ENCODE measurements at regions not wholly inside any gene's neighbourhood (a gene's known extent, or its start where the extent isn't known, plus 50 kb on each side); places are given as distances from the start of the nearest gene placed in this dataset.

DNA sequence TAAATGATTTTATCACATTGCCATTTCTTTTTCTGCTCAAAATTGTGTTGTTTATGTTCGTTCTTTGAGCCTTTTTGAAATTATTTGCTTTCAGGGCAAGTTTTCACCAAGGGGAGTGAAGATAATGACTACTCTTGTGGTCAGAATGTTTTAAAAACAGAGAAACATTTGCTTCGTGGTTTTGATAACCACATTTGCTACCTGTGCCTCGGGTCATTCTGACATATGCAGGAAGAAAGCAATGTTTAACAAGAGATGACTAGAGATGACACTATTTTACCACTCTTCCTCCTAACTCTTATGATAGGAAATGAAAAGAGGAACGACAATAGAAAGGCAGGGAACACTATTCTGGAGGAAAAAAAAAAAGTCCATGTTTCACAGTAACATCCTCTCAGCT, 1496.5 kb upstream of the GOT2 start:
- TF ChIP-seq EZH2phosphoT487 (IDR thresholded peaks at IDR 0.05; ENCODE audit: low read length) (no peak), EZH2 (optimal IDR thresholded peaks at IDR 0.05; ENCODE audit: low read depth, low read length) (no peak)
- TF ChIP-seq, protein P1, sequence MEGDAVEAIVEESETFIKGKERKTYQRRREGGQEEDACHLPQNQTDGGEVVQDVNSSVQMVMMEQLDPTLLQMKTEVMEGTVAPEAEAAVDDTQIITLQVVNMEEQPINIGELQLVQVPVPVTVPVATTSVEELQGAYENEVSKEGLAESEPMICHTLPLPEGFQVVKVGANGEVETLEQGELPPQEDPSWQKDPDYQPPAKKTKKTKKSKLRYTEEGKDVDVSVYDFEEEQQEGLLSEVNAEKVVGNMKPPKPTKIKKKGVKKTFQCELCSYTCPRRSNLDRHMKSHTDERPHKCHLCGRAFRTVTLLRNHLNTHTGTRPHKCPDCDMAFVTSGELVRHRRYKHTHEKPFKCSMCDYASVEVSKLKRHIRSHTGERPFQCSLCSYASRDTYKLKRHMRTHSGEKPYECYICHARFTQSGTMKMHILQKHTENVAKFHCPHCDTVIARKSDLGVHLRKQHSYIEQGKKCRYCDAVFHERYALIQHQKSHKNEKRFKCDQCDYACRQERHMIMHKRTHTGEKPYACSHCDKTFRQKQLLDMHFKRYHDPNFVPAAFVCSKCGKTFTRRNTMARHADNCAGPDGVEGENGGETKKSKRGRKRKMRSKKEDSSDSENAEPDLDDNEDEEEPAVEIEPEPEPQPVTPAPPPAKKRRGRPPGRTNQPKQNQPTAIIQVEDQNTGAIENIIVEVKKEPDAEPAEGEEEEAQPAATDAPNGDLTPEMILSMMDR (IDR thresholded peaks at IDR 0.05; ENCODE audit: low read length) = no peak
- Histone ChIP-seq H3K9me3 (replicated peaks; ENCODE audit: insufficient read depth, low read length) (no peaks in the 10 kb centered on the region), H4K20me1 (ENCODE audit: insufficient read depth, low read length) (no peaks in the 10 kb centered on the region), H3K4me3 (ENCODE audit: low read length) (no peak overlapping the region), H3K9ac (ENCODE audit: low read length) (no peak overlapping the region), H3K79me2 (ENCODE audit: low read length) (no peaks in the 10 kb centered on the region), H3K27me3 (replicated peaks; ENCODE audit: insufficient read depth, low read length) (peaks cover 5% of the 10 kb centered on the region; the same call in 1 of the 2 replicates), H3K9me2 (replicated peaks; ENCODE audit: insufficient read depth, low read length) (no peaks in the 10 kb centered on the region), H3K36me3 (replicated peaks; ENCODE audit: insufficient read depth, low read length) (no peaks in the 10 kb centered on the region), H3K27ac (ENCODE audit: low read length) (peak overlapping the region; percentile 0; the same call in 1 of the 2 replicates), H3K4me2 (ENCODE audit: low read depth, low read length) (peak overlapping the region; percentile 52; the same call in 1 of the 2 replicates), H3K4me1 (ENCODE audit: low read length) (peaks cover 10% of the 10 kb centered on the region; the same call in 1 of the 2 replicates), H3F3A (ENCODE audit: insufficient read depth, low read length) (peaks cover 15% of the 10 kb centered on the region), H2AFZ (ENCODE audit: low read length) (no peak overlapping the region)
- peak; percentile 72 for DNase-seq

DNA sequence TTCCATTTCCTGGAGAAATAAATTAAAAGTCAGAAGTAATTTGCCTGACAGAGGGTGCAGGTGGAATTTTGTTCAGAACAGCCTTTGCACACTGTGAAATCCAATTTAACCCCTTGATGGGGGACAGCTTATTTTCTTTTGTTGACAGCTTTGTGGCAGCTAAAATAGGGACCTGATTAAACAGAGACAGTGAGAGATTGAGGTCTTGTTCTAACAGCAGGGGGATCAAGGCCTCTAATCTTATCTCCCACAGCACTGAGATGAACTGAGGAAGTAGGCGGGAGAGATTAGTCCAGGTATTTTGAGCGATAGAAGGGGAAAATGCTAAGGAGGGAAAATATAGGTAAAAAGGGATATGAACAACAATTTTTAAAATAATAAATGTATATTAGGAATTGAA, 1491.4 kb upstream of the GOT2 start:
- H3F3A ChIP-seq (ENCODE audit: insufficient read depth, low read length) = peaks cover 4% of the 10 kb centered on the region; the same call in 1 of the 2 replicates

DNA sequence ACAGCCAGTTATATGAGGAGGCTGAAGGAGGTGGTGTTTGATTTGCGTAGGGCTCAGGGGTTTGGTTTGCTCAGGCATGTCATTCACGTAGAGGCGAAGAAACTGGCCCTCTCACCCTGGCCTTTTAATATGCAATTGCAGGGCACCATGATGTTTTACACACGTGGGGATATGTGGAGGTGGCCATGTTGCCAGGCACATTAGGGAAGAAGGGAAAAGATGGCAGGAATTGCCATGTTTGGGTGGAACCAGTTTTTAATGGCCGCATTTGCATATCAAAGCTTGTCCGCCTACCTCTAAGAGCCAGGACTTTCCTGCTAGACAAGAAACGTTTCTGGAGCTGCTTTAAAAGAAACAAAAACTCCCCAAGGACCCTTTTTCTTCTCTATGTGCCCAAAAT, 1483.7 kb upstream of the GOT2 start:
- Histone ChIP-seq H3K36me3 (replicated peaks; ENCODE audit: insufficient read depth, low read length) (no peaks in the 10 kb centered on the region), H3K4me2 (ENCODE audit: low read depth, low read length) (no peak overlapping the region), H3K27ac (ENCODE audit: low read length) (no peak overlapping the region), H3K9ac (ENCODE audit: low read length) (no peak overlapping the region), H3K27me3 (replicated peaks; ENCODE audit: insufficient read depth, low read length) (no peaks in the 10 kb centered on the region), H3K79me2 (ENCODE audit: low read length) (no peaks in the 10 kb centered on the region), H3K4me3 (ENCODE audit: low read length) (no peak overlapping the region), H2AFZ (ENCODE audit: low read length) (no peak overlapping the region), H4K20me1 (ENCODE audit: insufficient read depth, low read length) (no peaks in the 10 kb centered on the region), H3F3A (ENCODE audit: insufficient read depth, low read length) (no peaks in the 10 kb centered on the region), H3K9me2 (replicated peaks; ENCODE audit: insufficient read depth, low read length) (no peaks in the 10 kb centered on the region), H3K9me3 (replicated peaks; ENCODE audit: insufficient read depth, low read length) (no peaks in the 10 kb centered on the region), H3K4me1 (ENCODE audit: low read length) (no peaks in the 10 kb centered on the region)
- no peak for DNase-seq
- TF ChIP-seq, protein P1 (IDR thresholded peaks at IDR 0.05; ENCODE audit: low read length) = no peak
- TF ChIP-seq EZH2 (optimal IDR thresholded peaks at IDR 0.05; ENCODE audit: low read depth, low read length) (no peak), EZH2phosphoT487 (IDR thresholded peaks at IDR 0.05; ENCODE audit: low read length) (no peak)

More for the DNA sequence above, 1491.4 kb upstream of the GOT2 start:
- Histone ChIP-seq H3K4me3 (ENCODE audit: low read length) (no peak overlapping the region), H3K79me2 (ENCODE audit: low read length) (no peaks in the 10 kb centered on the region), H3K36me3 (replicated peaks; ENCODE audit: insufficient read depth, low read length) (no peaks in the 10 kb centered on the region), H3K4me1 (ENCODE audit: low read length) (peaks cover 5% of the 10 kb centered on the region; the same call in 1 of the 2 replicates), H4K20me1 (ENCODE audit: insufficient read depth, low read length) (no peaks in the 10 kb centered on the region), H3K9me3 (replicated peaks; ENCODE audit: insufficient read depth, low read length) (no peaks in the 10 kb centered on the region), H3K9me2 (replicated peaks; ENCODE audit: insufficient read depth, low read length) (no peaks in the 10 kb centered on the region), H3K4me2 (ENCODE audit: low read depth, low read length) (no peak overlapping the region), H3K27ac (ENCODE audit: low read length) (no peak overlapping the region), H3K27me3 (replicated peaks; ENCODE audit: insufficient read depth, low read length) (no peaks in the 10 kb centered on the region), H2AFZ (ENCODE audit: low read length) (no peak overlapping the region), H3K9ac (ENCODE audit: low read length) (no peak overlapping the region)
- TF ChIP-seq EZH2 (optimal IDR thresholded peaks at IDR 0.05; ENCODE audit: low read depth, low read length) = no peak
- TF ChIP-seq, protein P1 (IDR thresholded peaks at IDR 0.05; ENCODE audit: low read length) = no peak
- no peak for TF ChIP-seq EZH2phosphoT487 (IDR thresholded peaks at IDR 0.05; ENCODE audit: low read length)
- DNase-seq = no peak
